H1 (cell line): ENCODE measurements at regions not wholly inside any gene's neighbourhood (a gene's known extent, or its start where the extent isn't known, plus 50 kb on each side); places are given as distances from the start of the nearest gene placed in this dataset.

Source experiments
- CTCF ChIA-PET: fragments of 300-600 bp; sonication (Branson Sonifier 250); formaldehyde crosslinking; loops from one replicate; lab custom pipeline; 2021; ENCODE audit not compliant: partially characterized antibody; lab: Charles Lee
- POLR2A ChIA-PET: fragments of 300-600 bp; sonication (Branson Sonifier 250); formaldehyde crosslinking; loops from one replicate; lab custom pipeline; 2021; ENCODE audit warnings: inconsistent platforms; ENCODE audit not compliant: partially characterized antibody; lab: Charles Lee
- DNase-seq, 2 experiments: peaks; one replicate each; pipeline versions ENCODE4 v3.0.0 to v3.0.0-alpha.2; 2010 to 2022; ENCODE audit warnings: low spot score in 2 of 2, low read depth in 1 of 2, mixed read lengths in 1 of 2
- FAIRE-seq: peaks from 2 replicates; lab custom pipeline; 2011; peaks lifted over from hg19 to GRCh38; lab: Jason Lieb, UNC
- H2AFZ ChIP-seq: 2 replicates; pipeline ENCODE4 v1.8.1; 2012; ENCODE audit warnings: low read length, inconsistent platforms
- H2AK5ac ChIP-seq: 2 replicates; pipeline ENCODE4 v1.6.1; 2013; ENCODE audit warnings: low read depth, low read length
- H2BK120ac ChIP-seq: replicated peaks from 2 replicates; pipeline ENCODE3; 2013; ENCODE audit warnings: low read depth, low read length, inconsistent platforms
- H2BK12ac ChIP-seq: 2 replicates; pipeline ENCODE4 v1.6.1; 2013; ENCODE audit warnings: low read depth, low read length
- H2BK15ac ChIP-seq: 2 replicates; pipeline ENCODE4 v1.6.1; 2013; ENCODE audit warnings: low read length
- H2BK20ac ChIP-seq: 2 replicates; pipeline ENCODE4 v1.6.1; 2013; ENCODE audit warnings: low read length
- H2BK5ac ChIP-seq: 2 replicates; pipeline ENCODE4 v1.6.1; 2013; ENCODE audit warnings: low read depth, low read length
- H3K14ac ChIP-seq: 2 replicates; pipeline ENCODE4 v1.6.1; 2013; ENCODE audit warnings: inconsistent platforms; ENCODE audit not compliant: insufficient read length
- H3K18ac ChIP-seq: 2 replicates; pipeline ENCODE4 v1.6.1; 2013; ENCODE audit warnings: low read length; ENCODE audit errors: extremely low read depth
- H3K23ac ChIP-seq: 2 replicates; pipeline ENCODE4 v1.6.1; 2013; ENCODE audit warnings: inconsistent platforms; ENCODE audit not compliant: insufficient read length
- H3K23me2 ChIP-seq: 2 replicates; pipeline ENCODE4 v1.6.1; 2013; ENCODE audit warnings: low read depth, low read length
- H3K27ac ChIP-seq: 2 replicates; pipeline ENCODE4 v1.6.1; 2011; ENCODE audit warnings: low read depth, low read length, inconsistent platforms
- H3K27me3 ChIP-seq, 4 experiments: replicated peaks in 1 of 4; 1 replicate in 1 of 4; 2 replicates in 3 of 4; pipeline versions ENCODE4 v1.6.1 to v1.8.1; 2011 to 2013; ENCODE audit warnings: low read length in 3 of 4, mild to moderate bottlenecking in 3 of 4, inconsistent platforms in 2 of 4, mixed read lengths in 2 of 4, moderate library complexity in 1 of 4; ENCODE audit not compliant: control insufficient read depth in 3 of 4, insufficient read depth in 3 of 4; ENCODE audit errors: extremely low read depth in 1 of 4
- H3K36me3 ChIP-seq, 4 experiments: 2 replicates each; pipeline versions ENCODE4 v1.6.1 to v1.8.1; 2011 to 2013; ENCODE audit warnings: mild to moderate bottlenecking in 4 of 4, low read length in 3 of 4, moderate library complexity in 2 of 4, control low read depth in 1 of 4, inconsistent platforms in 1 of 4; ENCODE audit not compliant: insufficient read depth in 4 of 4, control insufficient read depth in 2 of 4
- H3K4ac ChIP-seq: replicated peaks from 2 replicates; pipeline ENCODE3; 2013; ENCODE audit warnings: low read length, low read depth, mixed read lengths, inconsistent platforms; ENCODE audit not compliant: insufficient read length
- H3K4me1 ChIP-seq, 4 experiments: replicated peaks in 1 of 4; 1 replicate in 1 of 4; 2 replicates in 3 of 4; pipeline versions ENCODE4 v1.6.1 to v1.8.1; 2011 to 2013; ENCODE audit warnings: low read length in 3 of 4, inconsistent platforms in 2 of 4, mixed read lengths in 1 of 4; ENCODE audit not compliant: insufficient read depth in 4 of 4, control insufficient read depth in 3 of 4
- H3K4me2 ChIP-seq, 2 experiments: 2 replicates each; pipeline versions ENCODE4 v1.6.1 to v1.8.1; 2011 to 2013; ENCODE audit warnings: low read depth in 2 of 2, low read length in 2 of 2, control low read depth in 1 of 2, inconsistent platforms in 1 of 2, mild to moderate bottlenecking in 1 of 2; ENCODE audit not compliant: insufficient read depth in 1 of 2
- H3K4me3 ChIP-seq, 4 experiments: fragments of 200-600, 300-600 bp in 1 of 4; sonication (generic), shearing (Covaris generic), sonication (Bioruptor Twin) in 1 of 4; 2 replicates each; pipeline versions ENCODE4 v1.5.1 to v1.8.1; 2011 to 2016; ENCODE audit warnings: low read length in 4 of 4, low read depth in 3 of 4, control low read depth in 2 of 4, inconsistent platforms in 2 of 4, mild to moderate bottlenecking in 2 of 4, mixed read lengths in 1 of 4, moderate library complexity in 1 of 4; ENCODE audit not compliant: insufficient read depth in 2 of 4; ENCODE audit errors: extremely low read depth in 1 of 4
- H3K56ac ChIP-seq: replicated peaks from 2 replicates; pipeline ENCODE3; 2013; ENCODE audit warnings: low read depth, mild to moderate bottlenecking, mixed read lengths, low read length, inconsistent platforms; ENCODE audit not compliant: insufficient read length
- H3K79me1 ChIP-seq: 2 replicates; pipeline ENCODE4 v1.6.1; 2013; ENCODE audit warnings: low read depth, low read length, control low read depth
- H3K79me2 ChIP-seq, 2 experiments: 2 replicates each; pipeline versions ENCODE4 v1.6.1 to v1.8.1; 2012 to 2013; ENCODE audit warnings: low read length in 2 of 2, mild to moderate bottlenecking in 2 of 2, inconsistent platforms in 1 of 2; ENCODE audit not compliant: insufficient read depth in 2 of 2, control insufficient read depth in 1 of 2
- H3K9ac ChIP-seq, 4 experiments: replicated peaks in 1 of 4; 1 replicate in 1 of 4; 2 replicates in 3 of 4; pipeline versions ENCODE4 v1.6.1 to v1.8.1; 2011 to 2013; ENCODE audit warnings: low read depth in 3 of 4, low read length in 3 of 4, control low read depth in 2 of 4, mild to moderate bottlenecking in 2 of 4, moderate library complexity in 2 of 4, inconsistent platforms in 1 of 4; ENCODE audit errors: extremely low read depth in 1 of 4
- H3K9me3 ChIP-seq, 2 experiments: 2 replicates each; pipeline versions ENCODE4 v1.6.1 to v1.8.1; 2012 to 2013; ENCODE audit warnings: mild to moderate bottlenecking in 2 of 2, moderate library complexity in 2 of 2, control low read depth in 1 of 2, inconsistent platforms in 1 of 2, low read depth in 1 of 2, low read length in 1 of 2, mixed read lengths in 1 of 2; ENCODE audit not compliant: insufficient read depth in 2 of 2
- H4K20me1 ChIP-seq, 2 experiments: replicated peaks in 1 of 2; 2 replicates each; pipeline versions ENCODE3 to v1.8.1; 2011 to 2013; ENCODE audit warnings: inconsistent platforms in 2 of 2, low read length in 2 of 2, mild to moderate bottlenecking in 1 of 2; ENCODE audit not compliant: insufficient read depth in 2 of 2, control insufficient read depth in 1 of 2
- H4K5ac ChIP-seq: 2 replicates; pipeline ENCODE4 v1.6.1; 2013; ENCODE audit warnings: low read length, low read depth, mixed read lengths, inconsistent platforms; ENCODE audit not compliant: insufficient read length
- H4K8ac ChIP-seq: 2 replicates; pipeline ENCODE4 v1.8.0; 2013; ENCODE audit warnings: mild to moderate bottlenecking, moderate library complexity, low read length, inconsistent platforms; ENCODE audit not compliant: insufficient read depth; ENCODE audit errors: extremely low read depth
- H4K91ac ChIP-seq: replicated peaks from 2 replicates; pipeline ENCODE3; 2013; ENCODE audit warnings: low read length, mixed read lengths, inconsistent platforms; ENCODE audit not compliant: insufficient read length
- GABPA ChIP-seq: IDR thresholded peaks from 2 replicates; pipeline ENCODE4 v1.6.1; 2011; ENCODE audit warnings: mild to moderate bottlenecking, low read length, moderate library complexity, borderline replicate concordance; ENCODE audit not compliant: insufficient read depth
- JUND ChIP-seq: IDR thresholded peaks from 2 replicates; pipeline ENCODE4 v1.6.1; 2011; ENCODE audit warnings: mild to moderate bottlenecking, improper control_type of control experiment, low read length
- SP2 ChIP-seq: IDR thresholded peaks from 2 replicates; pipeline ENCODE4 v1.6.1; 2012; ENCODE audit warnings: mild to moderate bottlenecking, low read length, inconsistent platforms
- SUZ12 ChIP-seq: fragments of 200-600 bp; sonication (generic); IDR thresholded peaks from 2 replicates; pipeline ENCODE4 v1.6.1; 2012; ENCODE audit warnings: mild to moderate bottlenecking, inconsistent platforms, low read length, moderate library complexity, mixed read lengths
- TAF7 ChIP-seq: optimal IDR thresholded peaks from 2 replicates; pipeline ENCODE3; 2011; ENCODE audit warnings: low read depth, mild to moderate bottlenecking, inconsistent platforms, low read length, moderate library complexity, borderline replicate concordance
- WGBS, 2 experiments: shearing (Covaris generic) in 1 of 2; methylation state at CpG; one replicate each; pipeline versions ENCODE4 v1.1.6 to v1.1.7; 2013 to 2015; ENCODE audit warnings: low lambda C conversion rate in 2 of 2, mixed read lengths in 2 of 2, inconsistent platforms in 1 of 2, low coverage in 1 of 2, missing lambda C conversion rate in 1 of 2; ENCODE audit not compliant: insufficient replicate concordance in 2 of 2, insufficient coverage in 1 of 2, insufficient read length in 1 of 2; ENCODE audit errors: extremely low coverage in 1 of 2, missing lambda C conversion rate in 1 of 2; 5-methylcytosine and 5-hydroxymethylcytosine counted together

GRCh38 chrX:120819126-120819525 lies 56.5 kb downstream of the CT47B1 start:
- Histone ChIP-seq H3K56ac (no peak overlapping the region), H4K91ac (no peak overlapping the region), H2AK5ac (no peak overlapping the region), H3K79me2 (no peaks in the 10 kb centered on the region), H4K5ac (no peak overlapping the region), H3K18ac (no peak overlapping the region), H3K4ac (no peak overlapping the region), H2BK15ac (no peak overlapping the region), H3K9ac (no peak overlapping the region), H3K23me2 (no peaks in the 10 kb centered on the region), H3K27me3 (peaks cover 4 to 10% (median 5%) of the 10 kb centered on the region in 4 experiments; a peak in 5 of 7 replicates), H3K23ac (no peak overlapping the region), H2BK5ac (no peak overlapping the region), H2AFZ (no peak overlapping the region), H3K79me1 (no peaks in the 10 kb centered on the region), H3K9me3 (0 out of 4 replicates have a peak, but pooled peaks cover 0 to 4% of the 10 kb centered on the region in 2 experiments), H2BK120ac (no peak overlapping the region), H3K14ac (no peak overlapping the region), H4K8ac (no peak overlapping the region; the same call in 1 of the 2 replicates), H3K4me1 (no peaks in the 10 kb centered on the region), H3K4me2 (no peak overlapping the region), H3K27ac (no peak overlapping the region), H3K4me3 (no peak overlapping the region), H4K20me1 (no peaks in the 10 kb centered on the region), H2BK20ac (no peak overlapping the region), H2BK12ac (no peak overlapping the region), H3K36me3 (no peaks in the 10 kb centered on the region)
- CTCF ChIA-PET: no interaction called here
- FAIRE-seq (no peak), DNase-seq (no peak)
- TF ChIP-seq GABPA: no peak
- no peak for TF ChIP-seq SUZ12
- TF ChIP-seq TAF7: no peak
- TF ChIP-seq SP2: no peak
- no peak for TF ChIP-seq JUND
- WGBS, 2 experiments: 97% methylated on average over 2 of the region's 2 CpGs; no CpG with 5 or more reads in 1 of the 2 experiments
- POLR2A ChIA-PET: no interaction called here
